HCT116 (cell line): ENCODE measurements at regions not wholly inside any gene's neighbourhood (a gene's known extent, or its start where the extent isn't known, plus 50 kb on each side); places are given as distances from the start of the nearest gene placed in this dataset.

Source experiments
- ATAC-seq: fragments of 200-7000 bp; cut with Tn5 transposase; 2 replicates; pipeline ENCODE4 v1.9.1; 2020; ENCODE audit warnings: mild to moderate bottlenecking, moderate library complexity
- BruUV-seq: library from RNA; stranded (reverse); fragments of 400-500 nt; replicated peaks from 2 replicates; lab custom pipeline; 2021; lab: Mats Ljungman, UMichigan
- CTCF ChIA-PET: fragments of 300-600 bp; sonication (Branson Sonifier 250); formaldehyde crosslinking; loops from one replicate; lab custom pipeline; 2021; ENCODE audit warnings: antibody characterized with exemption; lab: Charles Lee
- POLR2A ChIA-PET: fragments of 300-600, 350-600 bp; sonication (Branson Sonifier 250); formaldehyde crosslinking; loops from one replicate; lab custom pipeline; 2021; ENCODE audit warnings: antibody characterized with exemption; lab: Charles Lee
- RAD21 ChIA-PET, 2 experiments: fragments of 300-600 bp; sonication (Branson Sonifier 250); formaldehyde crosslinking; loops; one replicate each; lab custom pipeline; 2023; ENCODE audit warnings: low total read pairs in 2 of 2; ENCODE audit not compliant: uncharacterized antibody in 2 of 2, unreplicated experiment in 2 of 2, low non-redundant PET in 1 of 2; lab: Charles Lee
- DNase-seq: peaks from one replicate; pipeline ENCODE4 v3.0.0-alpha.2; 2010; ENCODE audit warnings: low read depth, low spot score
- H2AFZ ChIP-seq: fragments of 200-600 bp; shearing (Covaris generic), sonication (generic); 2 replicates; pipeline ENCODE4 v1.6.1; 2017; ENCODE audit warnings: low read depth, mixed run types, mixed read lengths, antibody characterized with exemption, low read length; ENCODE audit not compliant: poor library complexity, severe bottlenecking
- H3K27ac ChIP-seq: 2 replicates; pipeline ENCODE4 v1.5.1; 2012; ENCODE audit warnings: low read depth, low read length
- H3K27me3 ChIP-seq: fragments of 200-600 bp; sonication (generic); 2 replicates; pipeline ENCODE4 v1.6.1; 2016; ENCODE audit warnings: mixed run types, low read length, mixed read lengths; ENCODE audit not compliant: insufficient read depth
- H3K36me3 ChIP-seq, 2 experiments: fragments of 200-500 bp in 1 of 2; fragments of 200-600 bp in 1 of 2; sonication (Bioruptor generic) in 1 of 2; sonication (generic) in 1 of 2; 2 replicates each; pipeline versions ENCODE4 v1.5.1 to v1.6.1; 2014 to 2016; ENCODE audit warnings: low read length in 2 of 2, inconsistent platforms in 1 of 2, mixed read lengths in 1 of 2, mixed run types in 1 of 2; ENCODE audit not compliant: insufficient read depth in 2 of 2, control insufficient read depth in 1 of 2
- H3K4me1 ChIP-seq, 2 experiments: fragments of 200-600 bp in 1 of 2; sonication (generic) in 1 of 2; 2 replicates each; pipeline versions ENCODE4 v1.5.1 to v1.6.1; 2012 to 2017; ENCODE audit warnings: low read length in 2 of 2, inconsistent platforms in 1 of 2, mild to moderate bottlenecking in 1 of 2, mixed read lengths in 1 of 2, mixed run types in 1 of 2, moderate library complexity in 1 of 2; ENCODE audit not compliant: insufficient read depth in 2 of 2, control insufficient read depth in 1 of 2
- H3K4me2 ChIP-seq: fragments of 200-600 bp; sonication (generic); 2 replicates; pipeline ENCODE4 v1.6.1; 2017; ENCODE audit warnings: mixed run types, low read length, mixed read lengths
- H3K4me3 ChIP-seq, 2 experiments: fragments of 200-600 bp in 1 of 2; sonication (generic) in 1 of 2; replicated peaks in 1 of 2; 2 replicates each; pipeline ENCODE4 v1.5.1; 2011 to 2016; ENCODE audit warnings: low read length in 2 of 2, control low read depth in 1 of 2, low read depth in 1 of 2, mild to moderate bottlenecking in 1 of 2, mixed read lengths in 1 of 2, mixed run types in 1 of 2
- H3K79me2 ChIP-seq: fragments of 200-600 bp; sonication (generic); 2 replicates; pipeline ENCODE4 v1.6.1; 2017; ENCODE audit warnings: mild to moderate bottlenecking, mixed run types, low read length, moderate library complexity, mixed read lengths; ENCODE audit not compliant: insufficient read depth
- H3K9ac ChIP-seq: fragments of 200-600 bp; sonication (generic); 2 replicates; pipeline ENCODE4 v1.6.1; 2016; ENCODE audit warnings: low read length, mixed read lengths
- H3K9me2 ChIP-seq: fragments of 200-600 bp; sonication (generic), shearing (Covaris generic); 2 replicates; pipeline ENCODE4 v1.6.1; 2017; ENCODE audit warnings: mixed run types, mild to moderate bottlenecking, moderate library complexity; ENCODE audit not compliant: insufficient read depth
- H3K9me3 ChIP-seq, 2 experiments: fragments of 200-500 bp in 1 of 2; fragments of 200-600 bp in 1 of 2; sonication (Bioruptor generic) in 1 of 2; sonication (generic) in 1 of 2; 2 replicates each; pipeline ENCODE4 v1.6.1; 2014 to 2017; ENCODE audit warnings: low read length in 2 of 2, mixed read lengths in 2 of 2, inconsistent platforms in 1 of 2, low read depth in 1 of 2, mild to moderate bottlenecking in 1 of 2, mixed run types in 1 of 2, moderate library complexity in 1 of 2; ENCODE audit not compliant: control insufficient read depth in 1 of 2, insufficient read depth in 1 of 2
- H4K20me1 ChIP-seq: fragments of 200-600 bp; sonication (generic), shearing (Covaris generic); 2 replicates; pipeline ENCODE4 v1.6.1; 2017; ENCODE audit warnings: mixed run types, mild to moderate bottlenecking, moderate library complexity; ENCODE audit not compliant: insufficient read depth
- EGR1 ChIP-seq: IDR thresholded peaks from 2 replicates; pipeline ENCODE4 v1.6.1; 2012; ENCODE audit warnings: low read depth
- ELF1 ChIP-seq: IDR thresholded peaks from 2 replicates; pipeline ENCODE4 v1.6.1; 2012; ENCODE audit warnings: low read depth, borderline replicate concordance
- EZH2 ChIP-seq: fragments of 200-600 bp; sonication (generic); IDR thresholded peaks from 2 replicates; pipeline ENCODE4 v1.6.1; 2017; ENCODE audit warnings: antibody characterized with exemption, mixed run types
- FOSL1 ChIP-seq: IDR thresholded peaks from 2 replicates; pipeline ENCODE4 v1.6.1; 2012; ENCODE audit warnings: low read depth
- JUND ChIP-seq: IDR thresholded peaks from 2 replicates; pipeline ENCODE4 v1.6.1; 2012
- MAX ChIP-seq: IDR thresholded peaks from 2 replicates; pipeline ENCODE4 v1.6.1; 2012
- POLR2AphosphoS5 ChIP-seq: IDR thresholded peaks from 2 replicates; pipeline ENCODE4 v1.6.1; 2011; ENCODE audit warnings: mild to moderate bottlenecking, low read depth, low read length, moderate library complexity
- REST ChIP-seq: IDR thresholded peaks from 2 replicates; pipeline ENCODE4 v1.6.1; 2012; ENCODE audit warnings: low read depth
- SIN3A ChIP-seq: IDR thresholded peaks from 2 replicates; pipeline ENCODE4 v1.6.1; 2012; ENCODE audit warnings: low read depth
- SP1 ChIP-seq: IDR thresholded peaks from 2 replicates; pipeline ENCODE4 v1.6.1; 2012; ENCODE audit warnings: low read depth
- SRF ChIP-seq: IDR thresholded peaks from 2 replicates; pipeline ENCODE4 v1.6.1; 2012; ENCODE audit warnings: low read depth
- YY1 ChIP-seq: IDR thresholded peaks from 2 replicates; pipeline ENCODE4 v1.6.1; 2011; ENCODE audit warnings: low read length, low read depth, moderate library complexity, mild to moderate bottlenecking; ENCODE audit not compliant: insufficient replicate concordance; ENCODE audit errors: extremely low read depth
- ZBTB33 ChIP-seq: IDR thresholded peaks from 2 replicates; pipeline ENCODE4 v1.6.1; 2011; ENCODE audit warnings: mild to moderate bottlenecking, low read length, moderate library complexity; ENCODE audit not compliant: insufficient replicate concordance; ENCODE audit errors: extremely low read depth
- intact Hi-C: fragments of 100-400 bp; cut with micrococcal nuclease; formaldehyde crosslinking; loops from 2 replicates; pipeline ENCODE4 v1.10.0; 2022

- no TSS peak for BruUV-seq
- H4K20me1 ChIP-seq: no peaks in the 10 kb centered on the region
- H3K79me2 ChIP-seq: no peaks in the 10 kb centered on the region
- ChIA-PET CTCF (no interaction called here), RAD21 (no interaction called here), POLR2A (no interaction called here)
- H3K4me3 ChIP-seq: no peak overlapping the region
- no peak for TF ChIP-seq POLR2AphosphoS5
- no peak overlapping the region for H2AFZ ChIP-seq
- H3K9me2 ChIP-seq: no peaks in the 10 kb centered on the region
- no peaks in the 10 kb centered on the region for H3K27me3 ChIP-seq
- DNase-seq (no peak), ATAC-seq (no peak)
- H3K36me3 ChIP-seq: no peaks in the 10 kb centered on the region
- H3K4me2 ChIP-seq: no peak overlapping the region
- no peaks in the 10 kb centered on the region for H3K4me1 ChIP-seq
- H3K27ac ChIP-seq: no peak overlapping the region
- peaks cover 0 to 5% of the 10 kb centered on the region in 2 experiments; a peak in 1 of 4 replicates for H3K9me3 ChIP-seq
- intact Hi-C loops: no loop called here
- H3K9ac ChIP-seq: no peak overlapping the region
These were observed 305.9 kb upstream of the USP25 start for GRCh38 chr21:15423676-15424445.

GRCh38 chr21:15425049-15425448, 304.7 kb upstream of the USP25 start:
- H3K4me2 ChIP-seq: no peak overlapping the region
- DNase-seq (no peak), ATAC-seq (no peak)
- H3K4me3 ChIP-seq: no peak overlapping the region
- ChIA-PET POLR2A (no interaction called here), CTCF (no interaction called here), RAD21 (no interaction called here)
- H3K27me3 ChIP-seq: no peaks in the 10 kb centered on the region
- H3K27ac ChIP-seq: no peak overlapping the region
- intact Hi-C loops: no loop called here
- no TSS peak for BruUV-seq
- peaks cover 0 to 5% of the 10 kb centered on the region in 2 experiments; a peak in 1 of 4 replicates for H3K9me3 ChIP-seq
- no peaks in the 10 kb centered on the region for H4K20me1 ChIP-seq
- no peaks in the 10 kb centered on the region for H3K36me3 ChIP-seq
- H3K4me1 ChIP-seq: no peaks in the 10 kb centered on the region
- no peak overlapping the region for H3K9ac ChIP-seq
- no peaks in the 10 kb centered on the region for H3K79me2 ChIP-seq
- H3K9me2 ChIP-seq: no peaks in the 10 kb centered on the region
- no peak overlapping the region for H2AFZ ChIP-seq
- no peak for TF ChIP-seq POLR2AphosphoS5
- TF ChIP-seq SIN3A: no peak
- no peak for TF ChIP-seq JUND
- no peak for TF ChIP-seq SP1
- TF ChIP-seq YY1: no peak
- TF ChIP-seq ELF1: no peak
- no peak for TF ChIP-seq ZBTB33
- no peak for TF ChIP-seq FOSL1
- no peak for TF ChIP-seq MAX
- no peak for TF ChIP-seq SRF
- no peak for TF ChIP-seq EGR1
- no peak for TF ChIP-seq REST
- no peak for TF ChIP-seq EZH2
